Fibroblast of the aortic adventitia (primary cell): ENCODE measurements at regions not wholly inside any gene's neighbourhood (a gene's known extent, or its start where the extent isn't known, plus 50 kb on each side); places are given as distances from the start of the nearest gene placed in this dataset.
"Not testable (repeated sequence)": the region's sequence is repeated elsewhere in the genome, so short reads cannot be mapped to it uniquely, and the experiment has no call there.

Experiments used
- DNase-seq: peaks from one replicate; pipeline ENCODE4 v3.0.0-alpha.2; 2010; ENCODE audit warnings: low read depth
- H3K4me3 ChIP-seq: 2 replicates; pipeline ENCODE4 v1.5.1; 2011; ENCODE audit warnings: low read depth, mild to moderate bottlenecking, control low read depth, low read length, moderate library complexity
- TF ChIP-seq, protein P1 (sequence below): IDR thresholded peaks from 2 replicates; pipeline ENCODE4 v1.5.1; 2011; ENCODE audit warnings: mild to moderate bottlenecking, low read length, control low read depth, inconsistent platforms; ENCODE audit not compliant: insufficient read depth

DNA sequence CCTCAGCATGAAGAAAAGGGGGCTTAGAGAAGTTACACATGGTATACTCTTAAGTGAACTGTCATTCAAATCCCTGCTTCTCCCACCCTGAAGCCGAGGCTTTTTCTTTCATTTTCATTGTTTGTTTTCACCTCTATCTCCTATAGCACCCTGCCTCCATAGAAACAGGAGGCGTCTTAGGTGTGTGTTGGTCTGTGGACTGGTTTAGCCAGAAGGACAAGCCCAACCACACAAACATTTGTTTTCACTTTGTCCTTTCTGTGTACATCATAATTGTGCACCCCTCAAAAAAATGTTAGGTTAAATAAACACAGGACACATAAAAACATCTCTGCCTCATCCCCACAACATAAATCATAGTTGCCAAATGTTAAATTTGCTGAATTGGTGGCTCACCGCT lies 73.3 kb upstream of the UBE2E2 start:
- H3K4me3 ChIP-seq = no peak overlapping the region
- TF ChIP-seq, protein P1, sequence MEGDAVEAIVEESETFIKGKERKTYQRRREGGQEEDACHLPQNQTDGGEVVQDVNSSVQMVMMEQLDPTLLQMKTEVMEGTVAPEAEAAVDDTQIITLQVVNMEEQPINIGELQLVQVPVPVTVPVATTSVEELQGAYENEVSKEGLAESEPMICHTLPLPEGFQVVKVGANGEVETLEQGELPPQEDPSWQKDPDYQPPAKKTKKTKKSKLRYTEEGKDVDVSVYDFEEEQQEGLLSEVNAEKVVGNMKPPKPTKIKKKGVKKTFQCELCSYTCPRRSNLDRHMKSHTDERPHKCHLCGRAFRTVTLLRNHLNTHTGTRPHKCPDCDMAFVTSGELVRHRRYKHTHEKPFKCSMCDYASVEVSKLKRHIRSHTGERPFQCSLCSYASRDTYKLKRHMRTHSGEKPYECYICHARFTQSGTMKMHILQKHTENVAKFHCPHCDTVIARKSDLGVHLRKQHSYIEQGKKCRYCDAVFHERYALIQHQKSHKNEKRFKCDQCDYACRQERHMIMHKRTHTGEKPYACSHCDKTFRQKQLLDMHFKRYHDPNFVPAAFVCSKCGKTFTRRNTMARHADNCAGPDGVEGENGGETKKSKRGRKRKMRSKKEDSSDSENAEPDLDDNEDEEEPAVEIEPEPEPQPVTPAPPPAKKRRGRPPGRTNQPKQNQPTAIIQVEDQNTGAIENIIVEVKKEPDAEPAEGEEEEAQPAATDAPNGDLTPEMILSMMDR = no peak
- no peak for DNase-seq

DNA sequence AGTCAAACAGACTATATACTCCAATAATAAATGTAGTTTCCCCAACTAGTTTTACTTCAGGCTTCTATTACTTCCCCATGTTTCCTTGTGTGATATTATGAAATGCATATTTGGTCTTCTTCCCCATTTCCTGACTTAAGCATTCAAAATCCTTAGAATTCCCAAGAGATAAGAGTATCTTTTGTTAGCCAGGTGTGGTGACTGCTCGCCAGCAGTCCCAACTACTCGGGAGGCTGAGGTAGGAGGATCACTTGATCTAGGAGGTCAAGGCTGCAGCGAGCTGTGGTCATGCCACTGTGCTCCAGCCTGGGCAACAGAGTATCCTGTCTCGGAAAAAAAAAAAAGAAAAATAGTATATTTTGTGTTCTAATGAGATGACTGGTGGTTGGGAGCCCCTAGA lies 72.7 kb upstream of the UBE2E2 start:
- DNase-seq = no peak
- TF ChIP-seq, protein P1 = no peak
- H3K4me3 ChIP-seq = no peak overlapping the region

DNA sequence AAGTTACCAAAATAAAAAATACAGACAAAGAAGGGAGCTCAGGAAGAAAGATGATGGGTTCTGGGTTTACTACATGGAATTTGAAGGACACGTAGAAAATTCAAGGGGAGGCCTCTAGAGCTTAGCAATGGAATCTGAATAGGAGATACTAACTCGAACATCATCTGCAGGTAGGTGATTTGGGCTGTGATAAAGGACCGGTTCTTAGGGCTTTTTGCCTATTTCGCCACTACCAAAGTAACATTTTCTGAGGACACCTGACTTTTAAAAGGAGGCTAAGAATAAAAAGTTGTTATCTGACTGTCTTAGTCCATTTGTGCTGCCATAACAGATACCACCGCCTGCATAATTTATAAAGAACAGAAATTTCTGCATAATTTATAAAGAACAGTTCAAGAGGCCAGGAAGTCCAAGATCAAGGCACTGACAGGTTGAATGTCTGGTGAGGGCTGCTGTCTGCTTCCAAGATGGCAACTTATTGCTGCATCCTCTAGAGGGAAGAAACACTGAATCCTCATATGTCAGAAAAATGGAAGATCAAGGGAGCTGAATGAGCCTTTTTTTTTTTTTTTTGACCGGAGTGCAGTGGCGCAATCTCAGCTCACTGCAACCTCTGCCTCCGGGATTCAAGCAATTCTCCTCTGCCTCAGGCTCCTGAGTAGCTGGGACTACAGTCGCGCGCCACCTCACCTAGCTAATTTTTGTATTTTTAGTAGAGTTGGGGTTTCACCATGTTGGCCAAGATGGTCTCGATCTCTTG lies 67.9 kb upstream of the UBE2E2 start:
- no peak for DNase-seq
- no peak overlapping the region for H3K4me3 ChIP-seq
- TF ChIP-seq, protein P1 = no peak

DNA sequence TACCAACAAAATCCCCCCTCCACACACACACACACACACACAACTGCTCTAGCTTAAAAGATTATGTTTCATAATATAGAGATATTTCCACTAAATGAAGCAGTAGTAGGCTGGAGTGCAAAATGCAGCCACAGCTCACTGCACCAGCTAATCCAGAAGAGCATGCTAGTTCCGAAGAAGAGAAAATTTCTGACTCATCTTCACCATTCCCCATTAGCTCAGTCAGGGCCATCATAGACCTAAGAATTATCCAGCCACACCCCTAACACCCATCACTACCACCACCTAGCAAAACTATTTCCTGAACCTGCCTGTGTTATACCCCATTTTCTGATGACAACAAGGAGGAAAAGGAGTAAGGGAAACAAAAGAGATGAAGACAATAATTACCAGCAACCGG lies 67.1 kb upstream of the UBE2E2 start:
- DNase-seq = no peak
- TF ChIP-seq, protein P1 = no peak
- H3K4me3 ChIP-seq = no peak overlapping the region

GRCh38 chr3:23144051-23144450 lies 59.1 kb upstream of the UBE2E2 start:
- not testable (repeated sequence) for DNase-seq, H3K4me3 ChIP-seq

- no peak for DNase-seq
- TF ChIP-seq, protein P1 = no peak
- no peak overlapping the region for H3K4me3 ChIP-seq
Observed at GRCh38 chr3:23146163-23146562, 57.0 kb upstream of the UBE2E2 start.

- no peak overlapping the region for H3K4me3 ChIP-seq
- TF ChIP-seq, protein P1 = no peak
Observed at GRCh38 chr3:23152989-23153388, 50.1 kb upstream of the UBE2E2 start.

More at GRCh38 chr3:23152989-23153388, 50.1 kb upstream of the UBE2E2 start:
- DNase-seq = no peak
